ENCODE measurements at regions not wholly inside any gene's neighbourhood (a gene's known extent, or its start where the extent isn't known, plus 50 kb on each side); places are given as distances from the start of the nearest gene placed in this dataset.

- TF ChIP-seq CTCF (IDR thresholded peaks at IDR 0.05) (no peak), POLR2A (IDR thresholded peaks at IDR 0.05) (no peak)
These were observed 318.8 kb upstream of the TMEFF2 start for GRCh38 chr2:192513575-192513974.

Measured in lower leg skin (tissue), 3 donors.